Activated CD4-positive, CD25-positive, alpha-beta regulatory T cell treated with anti-CD3 and anti-CD28 coated beads, Interleukin-2, amount 50 U/mL, for 24 hours (primary cell): ENCODE measurements at regions not wholly inside any gene's neighbourhood (a gene's known extent, or its start where the extent isn't known, plus 50 kb on each side); places are given as distances from the start of the nearest gene placed in this dataset.

Experiments used
- ATAC-seq, 2 donors: fragments of 150-1000 bp; cut with Tn5 transposase; one replicate each; pipeline ENCODE4 v1.10.0; 2021; ENCODE audit warnings: mild to moderate bottlenecking in 1 of 2, moderate library complexity in 1 of 2

GRCh38 chr15:96415513-96416217 lies 85.2 kb downstream of the NR2F2 start:
- no peak for ATAC-seq

DNA sequence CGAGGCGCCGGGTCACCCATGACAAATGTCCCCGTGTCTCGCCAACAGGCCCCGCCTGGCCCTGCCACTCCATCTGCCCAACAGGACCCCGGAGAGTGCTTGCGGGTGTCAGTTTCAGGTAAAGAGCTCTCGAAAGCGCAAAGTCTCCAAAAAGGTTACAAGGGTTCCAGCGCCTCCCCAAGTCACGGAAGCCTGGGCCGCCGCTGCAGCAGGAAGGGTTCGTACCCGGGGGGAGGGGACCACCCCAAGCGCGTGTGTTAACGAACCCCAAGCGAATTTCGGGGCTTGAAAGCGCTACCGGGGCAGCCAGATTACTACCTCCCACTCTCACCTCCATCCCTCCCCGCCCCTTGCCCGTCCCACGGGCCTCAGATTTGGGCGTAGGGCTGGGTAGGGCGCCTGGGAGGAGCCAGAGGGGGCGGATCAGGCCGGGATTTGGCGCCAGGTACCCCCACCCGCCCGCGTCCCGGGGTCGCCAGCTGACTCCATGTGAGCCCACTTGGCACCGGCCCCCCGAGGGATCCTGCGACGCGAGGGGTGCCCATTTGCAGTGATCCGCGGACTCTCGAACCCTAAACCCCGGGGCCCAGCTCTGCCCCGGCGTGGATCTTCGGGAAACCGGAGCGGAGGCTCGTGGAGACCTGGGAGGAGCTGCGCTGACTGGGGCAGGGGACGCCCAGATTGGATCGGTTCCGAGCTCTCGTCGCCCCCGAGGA lies 85.9 kb downstream of the NR2F2 start:
- no peak for ATAC-seq

DNA sequence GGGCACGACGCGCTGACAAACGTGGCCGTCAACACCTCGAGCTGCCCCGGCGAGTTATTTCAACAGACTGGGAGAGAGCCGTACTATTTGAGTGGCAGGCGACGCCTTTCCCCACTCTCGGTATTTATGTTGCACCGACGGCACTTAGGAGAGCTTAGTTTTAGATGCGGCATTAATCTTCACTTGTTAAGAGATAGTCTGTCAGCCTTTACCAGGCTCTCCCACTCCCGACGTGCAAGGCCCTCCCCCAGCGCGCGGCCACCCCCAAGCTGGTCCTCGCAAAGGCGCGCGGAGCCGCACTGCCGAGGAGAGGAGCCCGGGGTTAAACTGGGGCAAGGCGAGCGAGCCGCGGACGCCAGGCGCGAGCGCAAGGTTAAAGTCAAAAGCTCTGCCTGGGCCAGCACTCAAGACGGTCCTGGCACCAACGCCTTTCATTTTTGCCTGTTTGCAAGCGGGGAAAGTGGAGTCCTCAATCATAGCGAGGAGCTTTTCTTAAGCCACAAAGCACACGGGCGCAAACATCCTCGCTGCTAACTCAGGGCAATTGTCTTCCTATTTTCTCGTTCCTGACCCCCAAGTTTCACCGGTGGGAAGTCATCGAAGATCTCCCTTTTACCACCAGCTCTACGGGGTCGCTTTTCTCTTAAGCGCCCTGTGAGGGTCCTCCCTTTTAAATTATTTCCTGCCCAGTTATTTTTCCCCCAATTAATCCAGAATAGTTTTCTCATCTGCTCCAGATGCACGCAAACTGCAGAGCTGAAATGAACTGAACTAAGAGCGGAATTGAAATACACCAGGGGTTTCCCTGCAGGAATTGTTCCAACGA lies 86.6 kb downstream of the NR2F2 start:
- no peak for ATAC-seq

DNA sequence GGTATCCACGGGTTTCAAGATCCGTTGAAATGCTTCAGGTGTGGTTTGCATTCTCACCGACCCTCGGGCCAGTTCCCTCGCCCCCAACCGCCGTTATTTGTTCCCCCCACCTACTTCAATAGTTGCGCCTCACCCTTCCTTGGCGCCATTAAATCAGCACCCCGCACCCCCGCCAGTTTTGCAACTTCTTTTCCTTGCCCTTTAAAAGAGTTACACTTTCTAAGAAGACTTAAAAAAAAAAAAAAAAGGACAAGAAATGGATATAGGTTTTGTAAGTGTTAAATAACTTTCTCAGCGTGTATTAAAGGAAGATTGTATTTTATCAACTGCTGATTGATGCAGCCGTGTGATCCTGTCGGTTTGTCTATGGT lies 87.2 kb downstream of the NR2F2 start:
- ATAC-seq = no peak

GRCh38 chr15:96418146-96418545 lies 87.6 kb downstream of the NR2F2 start:
- ATAC-seq = no peak

DNA sequence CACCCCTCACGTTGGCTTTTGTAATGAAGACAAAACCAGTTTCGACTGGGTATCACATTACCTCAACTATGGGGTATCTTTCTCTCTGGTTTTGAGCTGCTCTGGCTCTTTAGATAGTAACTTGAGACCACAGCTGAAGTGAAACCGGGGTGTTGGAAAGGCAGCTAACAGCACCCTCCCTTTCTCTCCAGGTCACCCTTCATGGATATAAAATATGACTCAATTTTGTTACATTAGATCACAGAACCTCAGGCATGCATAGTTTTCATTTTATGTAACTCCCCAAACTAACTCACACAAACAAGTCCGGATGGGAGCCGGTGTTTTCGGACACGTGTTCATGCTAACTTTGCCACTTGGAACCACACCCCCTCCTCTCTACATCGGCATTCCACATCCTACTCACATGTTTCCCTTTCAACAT lies 90.7 kb downstream of the NR2F2 start:
- ATAC-seq = no peak

- no peak for ATAC-seq
Measured at GRCh38 chr15:96422125-96422524, 91.6 kb downstream of the NR2F2 start.

- ATAC-seq = no peak
Measured at GRCh38 chr15:96424674-96425073, 94.2 kb downstream of the NR2F2 start.

- ATAC-seq = no peak
Measured at GRCh38 chr15:96428742-96429141, 98.2 kb downstream of the NR2F2 start.

GRCh38 chr15:96431786-96432185 lies 101.3 kb downstream of the NR2F2 start:
- no peak for ATAC-seq

DNA sequence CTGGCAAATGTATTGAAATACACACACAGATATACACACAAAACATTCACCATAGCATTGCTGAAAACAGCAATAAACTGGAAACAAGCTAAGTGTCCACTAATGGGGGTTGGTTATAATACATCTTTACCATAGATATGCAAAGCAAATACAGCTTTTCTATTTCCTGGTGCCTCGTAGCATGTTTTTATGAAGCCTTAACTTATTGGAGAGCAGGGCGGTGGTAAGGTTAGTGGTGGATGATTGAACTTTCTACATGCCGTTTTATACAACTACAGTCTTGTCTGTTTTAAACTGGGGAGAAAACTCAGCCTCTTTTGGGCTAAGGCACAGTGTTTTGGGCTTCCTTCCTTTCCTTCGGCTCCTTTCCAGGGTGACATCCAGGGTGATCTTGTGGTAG lies 104.5 kb downstream of the NR2F2 start:
- no peak for ATAC-seq

- no peak for ATAC-seq
Measured at GRCh38 chr15:96435841-96436240, 105.3 kb downstream of the NR2F2 start.

DNA sequence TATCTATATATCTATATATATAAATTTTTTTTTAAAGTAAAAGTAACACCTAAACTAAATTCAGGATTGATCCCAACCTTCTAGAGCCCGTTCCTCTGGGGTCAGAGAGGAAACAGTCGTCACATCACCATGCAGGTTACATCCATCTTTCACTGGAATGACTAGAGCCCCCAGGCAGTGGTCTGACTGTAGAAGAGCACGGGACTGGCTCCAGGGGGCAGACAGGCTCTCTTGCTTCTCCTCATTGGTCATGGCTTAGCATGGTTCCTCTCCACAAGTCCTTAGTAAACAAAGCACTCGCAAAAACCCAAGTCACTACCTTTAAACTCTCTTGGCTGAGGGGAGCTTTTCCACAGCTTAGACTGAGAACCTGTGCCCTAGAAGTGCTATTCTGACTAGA lies 110.5 kb downstream of the NR2F2 start:
- ATAC-seq = no peak

DNA sequence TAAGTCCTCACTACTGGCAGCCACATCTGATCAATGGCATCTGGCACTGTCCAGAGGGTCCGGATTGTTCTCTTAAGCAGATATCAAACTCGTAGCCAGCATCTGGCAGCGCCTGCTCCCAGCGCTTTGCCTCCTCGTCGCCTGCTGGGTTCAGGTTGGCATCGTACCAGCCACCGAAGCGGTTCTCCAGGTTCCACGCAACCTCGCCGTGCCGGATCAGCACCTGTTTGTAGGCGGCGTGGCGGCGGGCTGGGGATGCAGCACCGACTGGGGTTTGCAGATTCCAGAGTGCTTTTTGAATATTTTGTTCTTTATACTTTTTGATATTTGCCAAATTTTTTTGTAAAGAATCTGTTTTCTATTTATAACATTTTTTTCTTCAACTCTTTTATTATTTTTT lies 111.6 kb downstream of the NR2F2 start:
- no peak for ATAC-seq

DNA sequence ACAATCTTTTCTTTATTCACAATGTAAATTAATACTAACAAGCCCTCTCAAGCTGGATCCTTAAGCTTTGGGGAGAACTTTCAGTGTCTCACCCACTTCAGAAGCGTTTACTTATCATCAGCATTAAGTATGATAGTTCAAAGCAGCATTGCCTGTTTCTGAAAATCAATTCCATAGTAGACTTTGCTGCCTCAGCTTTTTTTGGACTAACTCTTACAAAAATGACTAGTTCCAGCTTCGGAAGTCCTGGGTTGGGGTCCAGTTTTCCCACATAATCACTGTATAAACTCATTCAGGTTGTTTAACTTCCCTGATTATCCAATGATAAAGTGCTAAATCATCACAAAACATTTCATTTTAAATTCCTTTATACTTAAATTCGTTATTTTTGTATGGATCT lies 114.4 kb downstream of the NR2F2 start:
- ATAC-seq = no peak

DNA sequence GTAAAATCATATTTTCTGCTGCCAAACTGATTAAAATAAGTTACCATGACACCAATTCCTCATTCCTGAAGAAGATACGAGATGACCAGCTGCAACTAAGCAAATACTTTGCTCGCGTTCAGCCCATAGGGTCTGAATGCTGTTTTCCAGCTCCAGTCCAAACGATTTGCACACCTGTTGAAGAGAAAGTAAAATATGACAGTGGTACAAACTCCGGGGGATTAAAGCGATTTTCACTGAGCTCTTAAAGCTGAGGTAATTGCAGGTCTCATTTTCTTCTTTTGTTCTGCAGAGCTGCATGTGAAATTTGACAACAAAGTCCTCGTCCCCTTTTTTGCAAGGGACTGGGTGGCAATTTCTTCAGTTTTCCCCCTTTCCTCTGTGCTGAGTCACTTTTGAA lies 118.4 kb downstream of the NR2F2 start:
- no peak for ATAC-seq

GRCh38 chr15:96457841-96458240 lies 127.3 kb downstream of the NR2F2 start:
- no peak for ATAC-seq

DNA sequence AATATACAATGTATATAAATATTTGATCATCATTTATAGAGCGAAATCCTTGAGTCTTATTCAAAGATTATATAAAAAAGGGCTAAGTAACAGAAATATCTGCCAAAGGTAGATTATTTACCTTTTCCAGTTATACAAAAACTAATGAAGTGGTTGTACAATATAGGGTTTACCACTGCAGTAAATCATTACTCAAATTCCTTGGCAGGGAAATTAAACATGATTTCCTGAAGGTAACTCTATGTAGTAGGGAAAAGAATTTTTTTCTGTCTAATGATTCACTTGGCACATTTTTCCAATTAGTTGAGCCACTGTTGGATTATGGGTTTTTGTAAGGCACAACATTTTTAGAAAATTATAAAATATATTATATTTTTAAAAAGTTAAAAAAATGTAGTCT lies 129.6 kb downstream of the NR2F2 start:
- no peak for ATAC-seq

DNA sequence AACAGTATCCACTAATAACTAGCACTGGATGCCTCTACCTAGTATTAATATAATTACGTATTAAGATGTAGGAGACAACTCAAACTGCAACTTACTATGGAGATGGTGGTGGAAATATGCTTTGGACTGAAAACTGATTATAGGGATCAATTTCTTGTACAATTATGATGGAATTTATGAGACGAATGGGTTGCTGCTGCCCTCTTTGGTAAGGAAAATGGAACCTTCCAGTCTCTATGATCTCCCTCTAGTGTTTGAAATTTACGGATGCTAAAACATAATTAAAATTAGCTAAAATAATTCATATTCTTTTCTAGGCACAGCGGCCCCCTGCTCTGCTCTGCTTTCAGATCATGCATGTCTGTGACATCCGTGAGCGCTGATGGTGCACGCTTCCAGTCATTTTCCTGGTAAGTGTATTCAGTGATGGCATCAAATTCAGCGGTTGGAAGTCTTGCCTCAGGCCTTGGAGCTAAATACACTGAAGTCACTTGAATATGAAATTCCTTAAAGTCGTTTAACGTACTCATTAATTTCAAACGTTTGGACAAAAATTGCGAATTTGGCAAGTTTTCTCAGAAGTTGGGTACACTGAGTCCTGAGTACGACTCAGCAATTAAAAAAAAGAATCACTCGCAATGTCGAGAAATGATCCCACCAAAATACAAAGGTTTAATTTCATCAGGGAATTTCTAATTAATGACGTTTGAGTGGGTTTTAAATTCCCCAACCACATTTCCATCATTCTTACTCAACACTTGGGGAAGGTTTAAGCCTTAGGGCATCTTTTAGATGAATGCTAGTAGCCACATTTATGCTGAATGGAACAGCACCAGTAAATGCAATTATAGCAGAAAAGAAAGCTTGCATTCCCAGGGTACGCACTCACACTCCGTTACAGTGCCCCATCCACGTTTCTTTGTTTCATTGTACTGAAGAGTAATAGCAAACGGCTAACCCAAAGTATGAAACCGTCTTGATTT lies 132.6 kb downstream of the NR2F2 start:
- ATAC-seq = no peak

DNA sequence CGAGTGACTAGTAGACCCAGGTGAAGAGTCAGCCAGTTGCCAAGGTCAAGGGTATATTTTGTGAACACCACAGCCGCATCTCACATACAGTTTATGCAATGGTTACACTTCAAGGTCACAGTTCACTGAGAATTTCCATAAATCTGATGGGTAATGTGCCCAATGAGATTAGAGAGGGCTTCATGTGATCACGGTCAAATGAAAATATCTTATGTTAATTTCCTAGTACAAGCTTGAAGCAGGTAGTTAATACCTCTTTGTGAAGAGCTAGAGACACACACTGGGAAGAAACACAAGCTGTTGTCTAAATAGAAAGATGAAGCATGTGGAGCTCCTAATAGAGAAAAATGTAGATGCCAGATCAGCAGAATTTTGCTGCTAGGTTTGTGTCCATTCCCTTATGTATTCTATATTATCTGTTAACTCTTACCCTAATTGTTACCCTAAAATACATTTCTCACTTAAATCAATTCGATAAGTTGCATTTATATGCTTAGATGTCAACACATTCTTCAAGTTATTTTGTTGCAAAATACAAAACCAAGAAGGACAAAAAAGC lies 136.0 kb downstream of the NR2F2 start:
- no peak for ATAC-seq

DNA sequence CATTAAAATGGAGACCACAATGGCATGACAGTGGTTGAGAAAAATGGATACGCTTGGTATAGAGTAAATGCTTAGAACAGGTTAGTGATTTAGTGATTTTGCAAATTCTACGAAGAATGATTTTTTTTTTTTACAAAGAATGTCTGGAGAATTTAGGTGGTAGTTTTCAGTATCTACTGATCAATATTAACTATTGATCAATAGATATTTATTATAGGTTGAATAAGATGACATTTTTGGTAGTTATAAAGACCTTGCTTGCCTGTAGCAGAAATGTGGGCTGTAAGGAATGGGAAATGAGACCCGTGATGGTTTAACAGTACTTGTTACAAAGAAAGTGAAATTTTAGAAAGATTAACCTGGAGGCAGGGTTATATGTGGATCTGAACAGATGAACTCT lies 137.5 kb downstream of the NR2F2 start:
- ATAC-seq = no peak

DNA sequence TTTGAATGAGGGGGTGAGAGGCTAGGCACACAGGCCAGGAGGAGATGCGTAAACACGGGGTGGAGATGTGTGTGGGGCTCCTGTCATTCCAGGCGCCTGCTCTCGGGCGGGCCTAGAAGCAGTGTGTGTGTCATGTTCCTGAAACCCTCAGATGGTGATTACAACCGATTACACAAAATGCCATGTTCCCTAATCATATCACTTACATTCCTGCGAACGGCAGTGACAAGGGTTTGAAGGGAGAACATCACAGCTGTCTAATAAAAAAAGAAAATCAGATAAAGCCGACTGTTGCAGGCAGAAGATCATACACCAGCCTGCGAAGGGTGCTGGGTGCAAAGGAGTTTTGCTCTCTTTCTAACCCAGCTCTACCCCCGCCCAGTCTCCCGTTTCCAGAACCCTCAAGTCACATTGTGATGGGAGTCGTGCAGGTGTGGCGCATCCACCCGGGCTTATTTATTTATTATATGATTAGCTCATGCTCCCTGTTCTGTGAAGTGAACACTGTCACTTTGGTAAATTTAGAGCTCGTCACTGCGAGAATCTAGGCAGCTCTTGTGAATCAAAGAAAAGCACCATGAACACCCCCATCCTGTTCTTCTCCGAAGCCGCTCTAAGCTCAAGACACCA lies 140.3 kb downstream of the NR2F2 start:
- ATAC-seq = no peak
